Loucy (cell line): ENCODE measurements at regions not wholly inside any gene's neighbourhood (a gene's known extent, or its start where the extent isn't known, plus 50 kb on each side); places are given as distances from the start of the nearest gene placed in this dataset.

ENCODE experiments used
- H2AFZ ChIP-seq: fragments of 200-600 bp; sonication (generic); 2 replicates; pipeline ENCODE4 v1.6.0; 2016; ENCODE audit warnings: antibody characterized with exemption, mild to moderate bottlenecking, low read length, moderate library complexity
- H3F3A ChIP-seq: fragments of 200-600 bp; 2 replicates; pipeline ENCODE4 v1.6.0; 2016; ENCODE audit warnings: antibody characterized with exemption, low read depth, mild to moderate bottlenecking
- H3K27me3 ChIP-seq: fragments of 200-600 bp; sonication (generic); 2 replicates; pipeline ENCODE4 v1.6.1; 2014; ENCODE audit warnings: low read length, mild to moderate bottlenecking; ENCODE audit not compliant: insufficient read depth, poor library complexity, severe bottlenecking
- H3K36me3 ChIP-seq: fragments of 200-600 bp; sonication (generic); 2 replicates; pipeline ENCODE4 v1.6.1; 2016; ENCODE audit warnings: low read length; ENCODE audit not compliant: insufficient read depth
- H3K4me1 ChIP-seq: fragments of 200-600 bp; sonication (generic); 2 replicates; pipeline ENCODE4 v1.5.1; 2014; ENCODE audit warnings: low read length, mild to moderate bottlenecking; ENCODE audit not compliant: insufficient read depth, poor library complexity, severe bottlenecking
- H3K4me2 ChIP-seq: fragments of 200-600 bp; sonication (generic); 2 replicates; pipeline ENCODE4 v1.6.0; 2014; ENCODE audit warnings: antibody characterized with exemption, low read length, low read depth, mild to moderate bottlenecking; ENCODE audit not compliant: poor library complexity, severe bottlenecking
- H3K4me3 ChIP-seq: fragments of 200-600 bp; sonication (generic); 2 replicates; pipeline ENCODE4 v1.5.1; 2014; ENCODE audit warnings: low read length, mild to moderate bottlenecking, mixed read lengths; ENCODE audit not compliant: poor library complexity, severe bottlenecking
- H3K79me2 ChIP-seq: fragments of 200-600 bp; sonication (generic); 2 replicates; pipeline ENCODE4 v1.6.1; 2014; ENCODE audit warnings: low read length; ENCODE audit not compliant: insufficient read depth
- H3K9ac ChIP-seq: fragments of 200-600 bp; sonication (generic); 2 replicates; pipeline ENCODE4 v1.6.0; 2014; ENCODE audit warnings: mild to moderate bottlenecking, low read depth, low read length, moderate library complexity; ENCODE audit not compliant: poor library complexity, severe bottlenecking
- H3K9me2 ChIP-seq: fragments of 200-600 bp; sonication (generic); replicated peaks from 2 replicates; pipeline ENCODE4 v1.6.1; 2016; ENCODE audit warnings: low read depth, low read length, mixed read lengths
- H3K9me3 ChIP-seq: fragments of 200-600 bp; sonication (generic); 2 replicates; pipeline ENCODE4 v1.6.1; 2014; ENCODE audit warnings: mild to moderate bottlenecking, antibody characterized with exemption, low read length, low read depth; ENCODE audit not compliant: insufficient read depth
- H4K20me1 ChIP-seq: fragments of 200-600 bp; sonication (generic); 2 replicates; pipeline ENCODE4 v1.6.0; 2014; ENCODE audit warnings: antibody characterized with exemption, low read length, mild to moderate bottlenecking; ENCODE audit not compliant: insufficient read depth, poor library complexity, severe bottlenecking
- EZH2phosphoT487 ChIP-seq: fragments of 200-600 bp; IDR thresholded peaks from 2 replicates; pipeline ENCODE4 v1.6.1; 2018; ENCODE audit warnings: antibody characterized with exemption, mild to moderate bottlenecking, moderate library complexity, borderline replicate concordance
- TF ChIP-seq, protein P1 (sequence below): fragments of 200-600 bp; sonication (generic); conservative IDR thresholded peaks from 2 replicates; pipeline ENCODE4 v1.5.1; 2014; ENCODE audit warnings: mild to moderate bottlenecking, antibody characterized with exemption, low read length

GRCh38 chr19:30810726-30811125 lies 438.5 kb downstream of the ZNF536 start:
- H3K4me2 ChIP-seq, result no peak overlapping the region

DNA sequence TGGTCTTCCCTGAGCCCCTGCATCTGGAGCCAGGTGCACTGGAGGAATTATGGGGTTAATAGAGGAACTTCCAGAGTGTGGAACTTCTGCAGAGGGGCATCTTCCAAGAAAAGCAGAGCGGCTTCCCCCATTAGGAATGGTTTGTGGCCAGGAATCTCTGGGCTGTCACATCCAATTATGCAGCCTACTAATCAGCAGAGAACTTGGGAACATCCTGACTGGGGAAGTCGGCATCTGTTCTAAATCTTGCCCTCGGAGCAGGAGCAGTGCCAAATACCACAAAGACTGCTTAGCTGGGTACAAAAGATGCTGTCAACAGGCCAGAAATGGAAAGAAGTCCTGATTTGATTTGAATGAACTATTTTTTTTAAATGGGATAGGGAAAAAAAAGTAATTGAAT lies 435.1 kb downstream of the ZNF536 start:
- H3K4me2 ChIP-seq, result no peak overlapping the region
- no peak for TF ChIP-seq EZH2phosphoT487
- TF ChIP-seq, protein P1, sequence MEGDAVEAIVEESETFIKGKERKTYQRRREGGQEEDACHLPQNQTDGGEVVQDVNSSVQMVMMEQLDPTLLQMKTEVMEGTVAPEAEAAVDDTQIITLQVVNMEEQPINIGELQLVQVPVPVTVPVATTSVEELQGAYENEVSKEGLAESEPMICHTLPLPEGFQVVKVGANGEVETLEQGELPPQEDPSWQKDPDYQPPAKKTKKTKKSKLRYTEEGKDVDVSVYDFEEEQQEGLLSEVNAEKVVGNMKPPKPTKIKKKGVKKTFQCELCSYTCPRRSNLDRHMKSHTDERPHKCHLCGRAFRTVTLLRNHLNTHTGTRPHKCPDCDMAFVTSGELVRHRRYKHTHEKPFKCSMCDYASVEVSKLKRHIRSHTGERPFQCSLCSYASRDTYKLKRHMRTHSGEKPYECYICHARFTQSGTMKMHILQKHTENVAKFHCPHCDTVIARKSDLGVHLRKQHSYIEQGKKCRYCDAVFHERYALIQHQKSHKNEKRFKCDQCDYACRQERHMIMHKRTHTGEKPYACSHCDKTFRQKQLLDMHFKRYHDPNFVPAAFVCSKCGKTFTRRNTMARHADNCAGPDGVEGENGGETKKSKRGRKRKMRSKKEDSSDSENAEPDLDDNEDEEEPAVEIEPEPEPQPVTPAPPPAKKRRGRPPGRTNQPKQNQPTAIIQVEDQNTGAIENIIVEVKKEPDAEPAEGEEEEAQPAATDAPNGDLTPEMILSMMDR, result no peak
- no peaks in the 10 kb centered on the region for H3K36me3 ChIP-seq
- H3K4me1 ChIP-seq, result no peaks in the 10 kb centered on the region
- H3K9me2 ChIP-seq, result no peaks in the 10 kb centered on the region
- H3K4me3 ChIP-seq, result no peak overlapping the region
- no peaks in the 10 kb centered on the region for H3F3A ChIP-seq
- H2AFZ ChIP-seq, result no peak overlapping the region
- H4K20me1 ChIP-seq, result no peaks in the 10 kb centered on the region
- H3K79me2 ChIP-seq, result no peaks in the 10 kb centered on the region
- no peak overlapping the region for H3K9ac ChIP-seq
- peaks cover 4% of the 10 kb centered on the region; the same call in 1 of the 2 replicates for H3K9me3 ChIP-seq
- no peaks in the 10 kb centered on the region for H3K27me3 ChIP-seq

More at GRCh38 chr19:30810726-30811125, 438.5 kb downstream of the ZNF536 start:
- Histone ChIP-seq H3K4me3 (no peak overlapping the region), H4K20me1 (no peaks in the 10 kb centered on the region), H3K9ac (no peak overlapping the region), H3K9me3 (peaks cover 4% of the 10 kb centered on the region; the same call in 1 of the 2 replicates), H3K9me2 (no peaks in the 10 kb centered on the region), H3K36me3 (no peaks in the 10 kb centered on the region), H3K4me1 (no peaks in the 10 kb centered on the region), H3K79me2 (no peaks in the 10 kb centered on the region), H3F3A (no peaks in the 10 kb centered on the region), H3K27me3 (no peaks in the 10 kb centered on the region), H2AFZ (no peak overlapping the region)
- TF ChIP-seq, protein P1, result no peak

GRCh38 chr19:30806311-30806710 lies 434.1 kb downstream of the ZNF536 start:
- TF ChIP-seq, protein P1, result no peak
- no peak for TF ChIP-seq EZH2phosphoT487
- H3K4me2 ChIP-seq, result no peak overlapping the region
- H3K9me3 ChIP-seq, result peaks cover 4% of the 10 kb centered on the region; the same call in 1 of the 2 replicates
- H3F3A ChIP-seq, result no peaks in the 10 kb centered on the region
- H4K20me1 ChIP-seq, result no peaks in the 10 kb centered on the region
- no peaks in the 10 kb centered on the region for H3K9me2 ChIP-seq
- H3K27me3 ChIP-seq, result no peaks in the 10 kb centered on the region
- no peaks in the 10 kb centered on the region for H3K36me3 ChIP-seq
- no peak overlapping the region for H3K9ac ChIP-seq
- H3K79me2 ChIP-seq, result no peaks in the 10 kb centered on the region
- H3K4me3 ChIP-seq, result no peak overlapping the region
- H3K4me1 ChIP-seq, result no peaks in the 10 kb centered on the region
- H2AFZ ChIP-seq, result no peak overlapping the region
